NB4 (cell line): ENCODE measurements at regions not wholly inside any gene's neighbourhood (a gene's known extent, or its start where the extent isn't known, plus 50 kb on each side); places are given as distances from the start of the nearest gene placed in this dataset.

Experiments used
- CTCF ChIP-seq: IDR thresholded peaks from one replicate; pipeline ENCODE4 v1.5.1; 2012; ENCODE audit warnings: low read depth, low read length
- POLR2A ChIP-seq: IDR thresholded peaks from 2 replicates; pipeline ENCODE4 v1.6.1; 2011; ENCODE audit warnings: mild to moderate bottlenecking; ENCODE audit not compliant: insufficient read length; ENCODE audit errors: extremely low read depth

DNA sequence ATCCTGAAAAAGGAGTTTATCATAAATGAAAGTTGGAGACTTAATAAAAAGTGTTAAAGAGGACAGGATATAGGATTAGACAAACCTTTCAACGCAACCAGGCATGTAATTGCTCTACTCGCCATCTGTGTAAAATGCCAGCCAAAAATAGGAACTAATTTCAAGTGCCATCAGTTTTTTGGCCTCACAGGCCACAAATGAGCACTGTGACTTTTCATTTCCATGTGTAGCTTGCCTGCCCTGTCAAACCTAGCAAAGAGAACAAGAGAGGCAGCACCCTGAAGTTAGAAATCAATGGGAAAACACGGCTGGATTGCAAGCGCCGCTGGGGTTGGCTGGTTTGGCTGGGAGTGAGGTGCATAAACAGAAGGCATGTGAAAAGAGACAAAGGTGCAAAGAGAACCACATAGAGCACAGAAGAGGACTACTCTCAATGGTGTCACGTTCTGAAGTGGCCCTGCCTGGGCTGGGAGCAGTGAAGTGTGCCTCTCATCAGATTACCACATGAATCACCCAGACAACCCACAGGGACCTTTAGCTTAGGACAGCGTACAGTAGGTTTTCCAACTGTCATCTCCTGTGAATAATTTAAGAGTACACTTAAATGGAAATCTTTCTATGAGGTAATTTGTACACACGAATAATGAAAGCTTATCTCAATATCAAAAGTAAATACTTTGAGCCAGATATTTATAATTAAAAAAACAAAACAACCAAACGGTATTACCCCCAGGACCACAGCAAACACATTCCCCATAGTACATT is 78.0 kb upstream of the NHSL1 start:
- TF ChIP-seq CTCF (no peak), POLR2A (no peak)
